ENCODE measurements at regions not wholly inside any gene's neighbourhood (a gene's known extent, or its start where the extent isn't known, plus 50 kb on each side); places are given as distances from the start of the nearest gene placed in this dataset.

DNA sequence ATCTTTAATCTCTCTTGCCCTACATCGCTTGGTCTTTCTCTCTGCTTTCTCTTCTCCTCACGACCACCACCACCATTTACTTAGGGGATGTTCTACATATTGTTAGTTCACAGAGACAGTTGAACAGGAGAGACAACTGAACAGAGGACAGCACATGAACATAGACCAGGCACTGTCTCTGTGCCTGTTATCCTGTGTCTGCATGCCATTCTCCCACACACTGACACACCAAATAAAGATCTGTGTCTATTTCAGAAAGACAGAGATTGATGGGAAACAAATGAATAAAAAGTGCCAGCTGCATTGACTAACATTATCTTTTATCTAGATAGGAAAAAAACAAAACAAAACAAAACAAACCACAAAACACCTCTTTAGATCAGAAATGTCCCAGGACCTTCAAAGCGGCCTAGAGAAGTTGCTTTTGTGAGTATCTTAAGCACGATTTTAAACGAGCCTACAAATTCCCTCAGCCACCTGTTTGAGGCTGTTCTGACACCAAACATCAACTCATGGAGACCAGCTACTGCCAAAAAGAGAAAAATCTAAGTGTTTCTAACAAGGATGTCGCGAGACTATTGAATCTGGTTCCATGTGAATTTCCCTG, 77.6 kb upstream of the PARP11 start:
- DNase-seq (ENCODE audit: low read depth, low spot score), result no peak
- in situ Hi-C loops (cut with HindIII; ENCODE audit: low pct_unique_long_range_greater_than_20kb, low sequenced_read_pairs), result no loop called here

DNA sequence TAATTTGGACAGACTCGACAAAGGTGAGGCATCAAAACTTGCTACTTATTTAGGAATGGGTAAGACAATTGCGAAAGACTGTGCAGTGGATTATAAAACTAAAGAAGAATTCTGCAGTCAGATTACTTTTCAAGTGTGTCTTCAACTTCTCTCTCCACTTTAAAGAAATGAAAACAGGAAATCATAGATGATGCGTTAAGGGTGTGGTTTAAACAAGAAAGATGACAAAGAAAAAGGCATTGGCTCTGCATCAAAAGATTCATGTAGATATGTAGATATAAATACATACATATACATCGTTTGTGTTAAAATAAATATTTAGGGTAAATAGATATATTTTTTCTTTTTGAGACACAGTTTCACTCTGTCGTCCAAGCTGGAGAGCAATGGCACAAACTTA, 74.6 kb upstream of the PARP11 start:
- no peak for DNase-seq (ENCODE audit: low read depth, low spot score)
- in situ Hi-C loops (cut with HindIII; ENCODE audit: low pct_unique_long_range_greater_than_20kb, low sequenced_read_pairs), result no loop called here

DNA sequence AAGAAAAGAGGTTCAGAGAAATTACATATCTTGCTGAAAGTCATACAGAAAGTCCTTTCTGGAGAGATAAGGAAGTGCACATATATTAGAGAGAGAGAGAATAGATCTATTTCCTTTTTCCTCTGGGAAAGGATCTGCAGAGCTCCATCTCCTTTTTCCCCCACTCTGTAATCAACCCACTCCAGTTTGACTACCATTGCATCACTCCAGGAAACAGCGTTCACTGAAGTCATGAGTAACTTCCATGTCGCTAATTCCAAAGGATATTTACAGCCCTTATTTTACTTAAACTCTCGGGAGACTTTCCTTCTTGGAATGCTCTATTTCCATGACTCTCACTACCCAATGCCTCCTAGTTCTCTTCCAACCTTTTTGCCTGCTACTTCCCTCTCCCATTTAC, 72.5 kb upstream of the PARP11 start:
- no peak for DNase-seq (ENCODE audit: low read depth, low spot score)
- in situ Hi-C loops (cut with HindIII; ENCODE audit: low pct_unique_long_range_greater_than_20kb, low sequenced_read_pairs), result no loop called here

DNA sequence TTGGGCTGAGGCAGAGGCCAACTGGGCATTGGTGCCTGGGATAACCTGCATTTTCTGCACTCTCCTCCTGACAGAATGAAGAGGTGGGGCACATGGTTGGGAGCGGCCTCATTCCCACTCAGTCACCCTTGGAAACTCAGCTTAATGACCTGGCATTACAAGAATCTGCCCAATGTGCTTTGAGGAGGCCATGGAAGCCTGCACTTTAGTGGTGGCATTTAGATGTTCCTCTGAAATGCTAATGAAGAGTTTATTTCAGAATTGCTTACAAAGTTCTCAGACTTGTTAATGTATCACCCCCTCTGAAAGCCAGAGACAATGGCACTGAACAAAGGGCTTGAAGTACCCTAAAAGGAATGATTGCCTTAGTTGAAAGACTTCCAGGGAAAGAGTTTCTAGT, 71.4 kb upstream of the PARP11 start:
- in situ Hi-C loops (cut with HindIII; ENCODE audit: low pct_unique_long_range_greater_than_20kb, low sequenced_read_pairs), result no loop called here
- DNase-seq (ENCODE audit: low read depth, low spot score), result no peak

DNA sequence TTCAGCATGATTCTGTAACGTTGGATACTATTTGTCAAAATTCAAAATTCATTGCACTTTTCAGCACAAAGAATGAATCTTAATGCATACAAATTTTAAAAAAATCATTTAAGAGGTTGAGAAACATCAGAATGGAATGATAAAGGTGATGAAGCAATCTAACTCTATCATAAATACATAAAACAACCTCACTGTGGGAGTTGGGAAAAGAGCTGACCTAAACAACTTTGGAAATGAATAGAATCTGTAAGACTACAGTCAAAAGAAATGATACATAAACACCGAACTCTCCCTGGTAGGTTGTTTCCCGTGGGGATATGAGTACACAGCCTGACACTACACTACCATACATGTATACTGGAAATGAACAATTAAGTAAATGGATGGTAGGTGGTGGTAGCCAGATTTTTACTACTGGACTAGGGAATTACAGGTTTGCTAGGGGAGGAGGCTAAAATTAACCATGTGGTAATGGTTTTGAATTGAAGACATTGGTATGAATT, 64.9 kb upstream of the PARP11 start:
- no peak for DNase-seq (ENCODE audit: low read depth, low spot score)
- in situ Hi-C loops (cut with HindIII; ENCODE audit: low pct_unique_long_range_greater_than_20kb, low sequenced_read_pairs), result no loop called here

DNA sequence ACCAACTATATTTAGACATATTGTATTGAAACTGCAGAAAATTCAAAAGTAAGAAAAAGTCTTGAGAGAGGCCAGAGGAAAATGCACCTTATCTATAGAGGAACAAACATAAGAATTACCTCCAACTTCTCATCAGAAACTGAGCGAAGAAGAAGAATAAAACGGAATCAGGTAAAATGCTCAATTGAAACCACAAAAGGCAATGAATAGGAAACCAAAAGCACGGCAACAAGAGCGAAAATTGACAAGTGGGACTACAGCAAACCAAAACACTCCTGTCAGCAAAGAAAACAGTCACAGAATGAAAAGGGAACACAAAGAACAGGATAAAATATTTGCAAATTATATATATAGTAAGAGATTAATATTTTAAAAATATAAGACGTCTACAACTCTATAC, 61.9 kb upstream of the PARP11 start:
- no peak for DNase-seq (ENCODE audit: low read depth, low spot score)
- in situ Hi-C loops (cut with HindIII; ENCODE audit: low pct_unique_long_range_greater_than_20kb, low sequenced_read_pairs), result no loop called here

DNA sequence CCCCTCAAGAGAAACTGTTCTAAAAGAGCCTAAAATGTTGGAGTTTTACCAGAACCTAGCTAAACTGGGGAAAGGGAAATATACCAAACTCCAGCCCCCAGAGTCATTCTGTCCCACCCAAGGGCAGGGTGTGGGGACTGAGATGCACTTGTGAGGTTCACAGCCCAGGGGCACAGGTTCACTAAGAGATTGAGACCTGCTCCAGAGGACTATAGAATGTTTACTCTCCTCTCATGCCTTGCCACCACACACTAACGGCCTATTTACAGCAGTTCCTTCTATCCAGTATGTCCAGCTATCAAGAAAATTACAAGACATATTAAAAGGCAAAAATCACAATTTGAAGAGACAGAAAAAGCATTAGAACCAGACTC, 60.6 kb upstream of the PARP11 start:
- no peak for DNase-seq (ENCODE audit: low read depth, low spot score)
- in situ Hi-C loops (cut with HindIII; ENCODE audit: low pct_unique_long_range_greater_than_20kb, low sequenced_read_pairs), result no loop called here

DNA sequence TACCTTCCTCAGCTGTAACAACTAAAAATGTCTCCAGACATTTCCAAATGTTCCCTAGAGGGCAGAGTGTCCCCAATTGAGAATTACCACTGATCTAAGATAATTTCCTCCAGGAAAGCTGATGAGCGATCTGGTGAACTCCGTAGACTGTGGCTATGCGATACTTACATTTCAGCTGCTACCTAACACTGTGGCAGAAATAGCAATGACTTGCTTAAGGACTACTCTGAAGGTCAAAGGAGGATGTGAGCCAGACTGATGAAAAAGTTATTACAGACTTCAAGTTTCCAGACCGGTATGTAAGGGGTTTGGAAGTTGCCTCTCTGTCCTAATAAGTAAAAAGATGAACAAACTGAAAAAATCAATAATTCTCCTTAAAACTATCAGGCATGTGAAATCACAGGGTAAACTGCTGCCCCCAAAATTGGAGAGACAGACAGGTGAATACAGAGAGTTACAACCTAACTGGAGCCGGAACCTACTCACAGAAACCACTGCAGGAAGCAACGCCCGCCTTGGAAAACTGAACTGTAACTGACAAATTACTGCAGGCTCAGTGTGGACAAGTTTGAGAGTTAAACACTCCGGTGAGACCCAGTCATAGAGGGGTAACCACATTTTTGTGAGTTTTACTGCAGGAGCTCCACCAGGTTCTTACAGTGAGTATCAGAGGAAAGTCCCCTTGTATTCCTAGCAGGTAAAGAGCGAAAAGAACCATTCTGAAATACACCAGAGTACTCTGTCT, 60.0 kb upstream of the PARP11 start:
- DNase-seq (ENCODE audit: low read depth, low spot score), result no peak
- in situ Hi-C loops (cut with HindIII; ENCODE audit: low pct_unique_long_range_greater_than_20kb, low sequenced_read_pairs), result no loop called here

DNA sequence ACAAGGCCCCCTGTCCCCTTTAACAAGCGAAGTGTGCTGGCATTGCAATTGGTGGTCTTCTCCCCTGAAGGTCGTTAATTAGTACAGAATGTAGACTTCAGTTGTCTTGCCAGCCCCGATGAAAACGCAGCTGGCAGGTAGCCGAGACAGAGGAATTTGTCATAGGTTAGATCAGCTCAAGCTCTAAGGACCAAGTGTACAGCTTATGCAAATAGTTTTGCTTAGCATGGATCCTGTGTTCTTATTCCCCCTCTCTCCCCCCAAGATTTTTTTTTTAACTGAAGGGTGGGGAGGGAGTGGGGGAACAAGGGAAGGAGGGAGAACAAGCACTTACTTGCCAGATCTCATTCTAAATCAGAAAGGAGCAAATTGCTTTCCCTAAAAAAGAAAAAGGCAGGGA, 58.6 kb upstream of the PARP11 start:
- in situ Hi-C loops (cut with HindIII; ENCODE audit: low pct_unique_long_range_greater_than_20kb, low sequenced_read_pairs), result no loop called here
- DNase-seq (ENCODE audit: low read depth, low spot score), result no peak

DNA sequence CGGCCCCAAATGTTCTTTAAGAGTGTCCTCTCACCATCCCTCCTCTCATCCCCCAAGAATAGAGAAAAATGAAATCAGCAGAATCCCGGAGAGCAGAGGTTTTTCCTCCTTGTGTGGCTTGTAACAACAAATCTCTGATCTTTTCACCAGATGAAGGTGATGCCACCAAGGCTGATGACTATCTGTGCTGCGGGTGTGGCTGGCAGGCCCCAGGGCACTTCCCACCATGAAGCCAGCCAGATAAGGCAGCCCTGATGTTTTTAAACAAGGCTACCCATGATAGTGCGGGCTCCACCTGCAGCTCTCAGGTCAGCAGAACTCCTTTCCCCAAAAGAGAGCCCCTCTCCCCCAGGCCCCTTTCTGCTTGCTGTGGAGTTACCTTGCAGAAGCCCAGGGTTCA, 58.0 kb upstream of the PARP11 start:
- in situ Hi-C loops (cut with HindIII; ENCODE audit: low pct_unique_long_range_greater_than_20kb, low sequenced_read_pairs), result no loop called here

DNA sequence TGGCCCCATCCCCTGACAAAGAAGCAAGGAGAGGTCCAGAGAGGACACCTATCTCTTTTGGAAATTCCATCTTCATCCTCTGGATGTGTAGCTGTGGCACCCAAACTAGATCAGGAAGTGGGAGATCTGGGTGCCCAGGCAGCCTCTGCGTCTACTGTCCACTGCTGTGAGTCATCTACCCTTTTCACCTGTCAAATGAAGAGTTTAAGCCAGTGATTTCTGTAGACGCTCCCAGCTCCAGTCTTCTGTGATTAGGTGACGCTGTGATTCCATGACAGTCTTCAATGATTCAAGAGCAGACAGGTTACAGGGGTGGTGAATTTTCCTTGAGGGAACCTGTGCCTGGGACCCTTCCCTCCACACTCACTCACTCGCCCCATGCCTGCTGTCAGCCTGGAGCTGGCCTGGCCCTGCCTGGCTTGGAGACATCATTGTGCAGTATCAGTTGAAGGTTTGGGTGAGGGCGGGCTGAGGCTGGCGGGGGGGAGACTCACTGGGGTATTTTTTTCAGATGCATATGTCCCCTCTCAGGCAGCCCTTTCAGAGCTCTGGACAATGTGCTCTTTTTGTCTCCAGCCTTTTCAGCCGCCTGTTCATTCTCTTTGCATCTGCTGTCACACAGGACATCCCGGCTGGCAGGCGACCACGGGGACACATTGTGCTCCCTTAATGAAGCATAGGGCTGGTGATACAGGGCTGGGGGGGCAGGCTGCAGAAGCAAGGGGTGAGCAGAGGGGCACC, 56.8 kb upstream of the PARP11 start:
- in situ Hi-C loops (cut with HindIII; ENCODE audit: low pct_unique_long_range_greater_than_20kb, low sequenced_read_pairs), result no loop called here
- no peak for DNase-seq (ENCODE audit: low read depth, low spot score)

More for the DNA sequence above, 58.0 kb upstream of the PARP11 start:
- DNase-seq (ENCODE audit: low read depth, low spot score), result no peak

DNA sequence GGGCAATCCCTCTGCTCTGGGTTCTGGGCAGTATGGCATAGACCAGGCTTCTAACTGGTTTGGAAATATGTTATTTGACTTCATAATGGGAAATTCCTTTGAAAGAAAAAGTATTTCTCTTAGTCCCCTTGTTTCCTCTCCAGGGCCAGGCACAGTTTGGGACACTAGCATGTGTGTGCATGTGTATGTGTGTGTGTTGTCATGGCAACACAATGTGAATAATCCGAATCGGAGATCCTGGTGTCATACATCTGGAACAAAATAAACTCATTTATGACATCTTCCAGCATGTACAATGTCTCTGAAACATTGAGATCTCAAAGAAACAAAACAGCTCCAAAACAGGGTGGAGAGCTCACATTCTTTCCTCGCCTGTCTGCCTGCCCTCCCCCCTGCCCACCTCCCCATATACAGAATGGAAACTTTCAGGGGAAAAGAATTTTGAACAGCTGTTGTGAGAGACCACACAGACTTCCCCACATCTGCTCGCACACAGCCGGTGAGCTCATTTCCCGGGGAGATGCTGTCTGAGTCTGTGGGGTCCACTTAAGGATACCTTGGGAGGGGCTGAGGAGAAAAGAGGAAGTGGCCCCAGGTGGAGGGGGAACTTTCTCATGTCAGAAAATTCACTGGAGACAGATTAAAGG, 55.5 kb upstream of the PARP11 start:
- in situ Hi-C loops (cut with HindIII; ENCODE audit: low pct_unique_long_range_greater_than_20kb, low sequenced_read_pairs), result no loop called here
- DNase-seq (ENCODE audit: low read depth, low spot score), result no peak

DNA sequence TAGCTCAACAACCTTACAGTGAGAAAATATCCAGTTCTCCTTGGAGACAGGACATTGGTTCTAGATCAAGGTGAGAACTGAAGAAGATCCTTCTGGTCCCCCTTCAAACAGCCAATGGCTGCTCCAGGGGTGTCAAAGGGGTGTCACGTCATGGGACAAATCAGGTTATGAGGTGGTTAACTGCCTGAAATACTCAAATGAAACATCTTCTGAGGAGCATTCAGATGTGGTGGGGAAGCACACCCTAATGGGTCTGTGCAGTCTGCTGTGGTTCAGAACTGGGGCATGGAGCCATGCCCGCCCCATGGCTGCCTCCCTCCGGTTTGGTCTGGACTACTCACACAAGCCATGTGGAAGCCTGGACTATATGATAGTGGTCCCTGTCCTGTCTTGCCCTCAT, 52.4 kb upstream of the PARP11 start:
- no peak for DNase-seq (ENCODE audit: low read depth, low spot score)
- in situ Hi-C loops (cut with HindIII; ENCODE audit: low pct_unique_long_range_greater_than_20kb, low sequenced_read_pairs), result no loop called here

DNA sequence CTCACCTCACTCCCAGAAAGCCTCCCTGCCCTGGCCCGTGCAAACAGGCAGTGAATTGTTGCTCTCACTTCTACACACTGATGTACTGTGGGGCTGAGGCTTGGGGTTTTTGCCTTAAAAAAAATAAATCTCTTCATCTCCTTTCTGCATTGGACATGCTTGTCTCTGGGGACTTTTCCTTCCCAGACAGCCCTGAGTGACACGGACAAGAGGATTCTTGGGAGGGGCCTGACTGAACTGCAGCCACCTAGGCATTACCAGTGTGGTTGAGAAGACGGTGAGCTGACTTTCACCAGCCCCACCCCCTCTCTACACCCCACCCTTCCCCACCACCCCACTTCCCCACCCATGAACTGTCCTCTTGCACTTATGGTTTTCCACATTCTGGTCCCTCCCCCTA, 51.6 kb upstream of the PARP11 start:
- in situ Hi-C loops (cut with HindIII; ENCODE audit: low pct_unique_long_range_greater_than_20kb, low sequenced_read_pairs), result no loop called here

DNA sequence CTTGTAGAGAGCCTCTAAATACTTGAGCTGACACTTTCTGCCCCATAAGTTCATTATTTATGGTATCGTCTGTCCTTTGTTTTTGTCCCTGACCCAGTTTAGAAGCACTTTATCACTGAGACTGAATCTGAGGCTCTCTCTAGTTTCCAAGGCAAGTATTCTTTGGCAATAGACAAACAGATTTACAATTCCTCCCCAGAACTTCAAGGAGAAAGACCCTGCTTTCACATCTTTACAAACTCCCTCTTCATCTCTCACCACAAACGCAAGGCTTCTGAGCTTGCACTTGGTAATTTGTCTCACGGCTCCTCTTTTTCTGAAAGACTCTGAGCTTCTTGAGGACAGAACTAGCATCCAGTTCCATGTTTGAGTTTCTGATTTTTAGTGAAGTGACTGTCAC, 49.8 kb upstream of the PARP11 start:
- no peak for DNase-seq (ENCODE audit: low read depth, low spot score)
- in situ Hi-C loops (cut with HindIII; ENCODE audit: low pct_unique_long_range_greater_than_20kb, low sequenced_read_pairs), result no loop called here

More for the DNA sequence above, 51.6 kb upstream of the PARP11 start:
- DNase-seq (ENCODE audit: low read depth, low spot score), result no peak
